Occipital lobe (tissue), 1 donor: ENCODE measurements at regions not wholly inside any gene's neighbourhood (a gene's known extent, or its start where the extent isn't known, plus 50 kb on each side); places are given as distances from the start of the nearest gene placed in this dataset.
"Not testable (repeated sequence)": the region's sequence is repeated elsewhere in the genome, so short reads cannot be mapped to it uniquely, and the experiment has no call there.

Source experiments
- DNase-seq: peaks from one replicate; lab custom pipeline; 2025; lab: John Stamatoyannopoulos, UW

DNA sequence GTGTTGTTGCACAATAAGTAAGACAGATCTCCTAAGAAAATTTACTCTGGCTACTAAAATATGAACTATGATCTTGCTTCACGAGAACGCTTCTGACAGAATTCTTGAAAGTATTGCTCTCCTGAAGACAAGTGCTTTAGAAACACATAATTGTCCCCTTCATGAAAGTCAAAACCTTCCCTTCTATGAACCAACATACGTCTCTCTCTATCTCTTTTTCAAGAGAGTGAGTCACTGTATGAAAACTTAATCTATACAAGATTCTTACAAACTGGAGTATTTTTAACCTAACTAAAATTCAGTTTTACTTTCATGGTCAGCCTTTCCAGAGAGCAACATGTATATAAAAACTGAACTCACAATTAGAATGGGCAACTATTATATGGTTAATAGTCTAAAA lies 688.0 kb upstream of the CTNND2 start:
- no peak for DNase-seq

DNA sequence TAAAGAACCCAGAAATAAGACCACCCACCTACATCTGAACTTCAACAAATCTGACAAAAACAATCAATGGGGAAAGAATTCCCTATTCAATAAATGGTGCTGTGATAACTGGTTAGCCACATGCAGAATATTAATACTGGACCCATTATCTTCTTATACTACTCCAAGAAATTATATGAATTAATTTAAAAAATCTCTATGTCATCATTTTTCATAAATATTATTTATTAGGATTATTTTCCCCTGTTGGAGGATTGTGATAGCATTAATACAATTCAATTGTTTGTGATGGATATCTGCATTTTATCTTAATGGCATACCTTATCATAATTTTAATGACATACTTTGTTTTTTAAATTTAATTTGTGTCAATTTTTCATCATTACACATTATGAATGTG lies 682.2 kb upstream of the CTNND2 start:
- DNase-seq: no peak

DNA sequence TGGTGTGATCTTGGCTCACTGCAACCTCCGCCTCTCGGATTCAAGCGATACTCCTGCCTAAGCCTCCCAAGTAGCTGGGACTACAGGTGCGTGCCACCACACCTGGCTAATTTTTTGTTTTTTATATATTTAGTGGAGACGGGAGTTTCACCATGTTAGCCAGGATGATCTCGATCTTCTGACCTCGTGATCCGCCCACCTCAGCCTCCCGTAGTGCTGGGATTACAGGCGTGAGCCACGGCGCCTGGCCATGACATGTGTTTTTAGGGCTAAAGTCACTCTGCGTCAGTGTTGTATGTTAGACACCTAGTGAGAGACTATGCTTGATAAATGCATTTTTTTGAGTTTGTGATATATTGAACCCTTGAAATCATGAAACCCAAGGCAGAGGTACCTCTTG lies 674.6 kb upstream of the CTNND2 start:
- not testable (repeated sequence) for DNase-seq

DNA sequence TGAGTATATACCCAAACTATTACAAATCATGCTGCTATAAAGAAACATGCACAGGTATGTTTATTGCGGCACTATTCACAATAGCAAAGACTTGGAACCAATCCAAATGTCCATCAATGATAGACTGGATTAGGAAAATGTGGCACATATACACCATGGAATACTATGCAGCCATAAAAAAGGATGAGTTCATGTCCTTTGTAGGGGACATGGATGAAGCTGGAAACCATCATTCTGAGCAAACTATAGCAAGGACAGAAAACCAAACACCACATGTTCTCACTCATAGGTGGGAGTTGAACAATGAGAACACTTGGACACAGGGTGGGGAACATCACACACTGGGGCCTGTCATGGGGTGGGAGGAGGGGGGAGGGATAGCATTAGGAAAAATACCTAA lies 672.7 kb upstream of the CTNND2 start:
- not testable (repeated sequence) for DNase-seq

DNA sequence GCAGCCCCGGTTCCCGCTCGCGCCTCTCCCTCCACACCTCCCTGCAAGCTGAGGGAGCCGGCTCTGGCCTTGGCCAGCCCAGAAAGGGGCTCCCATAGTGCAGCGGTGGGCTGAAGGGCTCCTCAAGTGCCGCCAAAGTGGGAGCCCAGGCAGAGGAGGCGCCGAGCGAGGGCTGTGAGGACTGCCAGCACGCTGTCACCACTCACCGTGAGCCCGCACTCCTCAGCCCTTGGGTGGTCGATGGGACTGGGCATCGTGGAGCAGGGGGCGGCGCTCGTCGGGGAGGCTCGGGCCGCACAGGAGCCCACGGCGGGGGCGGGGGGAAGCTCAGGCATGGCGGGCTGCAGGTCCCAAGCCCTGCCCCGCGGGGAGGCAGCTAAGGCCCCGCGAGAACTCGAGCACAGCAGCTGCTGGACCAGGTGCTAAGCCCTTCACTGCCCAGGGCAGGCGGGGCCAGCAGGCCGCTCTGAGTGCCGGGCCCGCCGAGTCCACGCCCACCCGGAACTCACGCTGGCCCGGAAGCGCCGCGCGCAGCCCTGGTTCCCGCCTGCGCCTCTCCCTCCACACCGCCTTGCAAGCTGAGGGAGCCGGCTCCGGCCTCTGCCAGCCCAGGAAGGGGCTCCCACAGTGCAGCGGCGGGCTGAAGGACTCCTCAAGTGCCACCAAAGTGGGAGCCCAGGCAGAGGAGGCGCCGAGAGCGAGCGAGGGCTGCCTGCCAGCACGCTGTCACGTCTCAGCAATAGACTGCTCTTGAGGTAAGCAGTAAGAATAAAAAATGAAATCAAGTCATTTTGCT lies 670.2 kb upstream of the CTNND2 start:
- DNase-seq: not testable (repeated sequence)

DNA sequence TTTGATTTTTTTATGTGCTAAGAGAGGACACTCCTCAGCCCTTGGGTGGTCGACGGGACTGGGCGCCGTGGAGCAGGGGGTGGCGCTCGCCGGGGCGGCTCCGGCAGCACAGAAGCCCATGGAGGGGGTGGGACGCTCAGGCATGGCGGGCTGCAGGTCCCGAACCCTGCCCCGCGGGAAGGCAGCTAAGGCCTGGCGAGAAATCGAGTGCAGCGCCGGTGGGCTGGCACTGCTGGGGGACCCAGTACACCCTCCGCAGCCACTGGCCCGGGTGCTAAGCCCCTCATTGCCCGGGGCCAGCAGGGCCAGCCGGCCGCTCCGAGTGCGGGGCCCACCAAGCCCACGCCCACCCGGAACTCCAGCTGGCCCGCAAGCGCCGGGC lies 669.7 kb upstream of the CTNND2 start:
- DNase-seq: not testable (repeated sequence)

DNA sequence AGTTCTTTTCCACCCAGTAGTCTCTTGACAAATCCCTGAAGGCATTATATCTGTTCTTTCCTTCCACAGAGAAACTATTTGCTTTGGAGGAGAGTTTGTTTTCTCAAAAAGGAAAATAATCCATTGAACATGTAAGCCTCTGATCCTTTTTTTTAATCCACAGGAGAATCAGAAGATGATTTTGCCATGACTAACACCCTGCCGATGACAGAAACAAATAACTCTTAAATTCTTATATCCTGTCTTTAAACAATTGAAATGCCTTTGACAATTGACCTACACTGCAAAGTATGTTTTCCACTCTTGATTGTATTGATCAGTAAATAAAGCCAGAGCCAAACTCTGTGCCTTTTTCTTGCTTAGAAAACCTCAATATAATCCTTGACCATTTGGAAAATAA lies 666.4 kb upstream of the CTNND2 start:
- no peak for DNase-seq

DNA sequence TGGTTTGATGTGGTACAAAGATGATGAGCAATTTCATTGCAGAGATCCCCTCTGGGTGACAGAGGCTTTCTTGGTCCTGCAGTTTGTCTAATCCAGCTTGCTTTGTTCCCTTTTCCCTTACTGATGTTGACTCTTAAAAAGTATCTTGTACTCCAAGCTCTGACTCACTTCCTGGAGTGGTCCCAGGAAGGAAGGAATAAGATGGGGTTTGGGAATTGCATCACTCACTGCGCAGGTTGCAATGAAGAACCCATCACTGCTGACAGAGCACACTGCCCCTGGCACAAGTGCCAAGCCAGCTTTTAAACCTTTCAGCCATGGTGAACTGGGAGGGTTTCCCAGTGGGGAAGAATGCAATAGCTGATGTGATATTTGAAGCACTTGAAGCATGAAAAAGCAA lies 662.2 kb upstream of the CTNND2 start:
- DNase-seq: no peak

DNA sequence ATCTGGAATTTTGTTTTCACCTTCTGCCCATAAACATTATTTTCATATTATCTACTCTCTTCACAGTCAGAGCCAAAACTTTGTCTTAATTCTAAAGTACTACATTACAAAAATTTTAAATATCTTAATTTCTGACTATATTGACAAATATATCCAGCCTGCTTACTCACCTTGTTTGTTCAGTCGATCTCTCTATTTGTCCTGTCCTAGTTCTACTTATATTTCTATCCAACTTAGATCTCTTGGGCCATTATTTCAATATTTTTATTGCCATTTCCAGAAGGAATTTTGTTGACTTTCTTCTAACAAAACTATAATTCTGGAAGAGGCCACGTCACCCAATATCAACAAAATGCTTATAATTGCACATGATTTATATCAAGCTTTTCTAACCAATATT lies 652.8 kb upstream of the CTNND2 start:
- DNase-seq: no peak

DNA sequence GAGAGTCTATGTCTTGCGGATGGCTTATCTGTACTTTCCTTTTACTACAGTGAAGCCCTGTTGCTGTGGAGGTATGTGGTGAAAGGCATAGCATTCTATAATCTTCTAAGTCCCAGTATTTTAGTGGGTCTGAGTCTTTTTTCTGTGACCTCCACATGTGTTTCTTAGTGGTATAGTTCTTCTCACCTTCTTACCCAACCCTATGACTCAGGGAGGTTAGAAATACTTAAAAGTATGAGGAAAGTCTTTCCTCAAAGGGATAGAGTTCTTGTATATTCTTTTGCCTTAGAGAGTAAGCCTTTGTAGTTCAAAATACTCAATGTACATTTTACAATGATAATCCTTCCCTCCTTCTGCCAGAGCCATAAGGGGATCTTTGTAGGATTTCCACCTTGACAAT lies 621.9 kb upstream of the CTNND2 start:
- no peak for DNase-seq

DNA sequence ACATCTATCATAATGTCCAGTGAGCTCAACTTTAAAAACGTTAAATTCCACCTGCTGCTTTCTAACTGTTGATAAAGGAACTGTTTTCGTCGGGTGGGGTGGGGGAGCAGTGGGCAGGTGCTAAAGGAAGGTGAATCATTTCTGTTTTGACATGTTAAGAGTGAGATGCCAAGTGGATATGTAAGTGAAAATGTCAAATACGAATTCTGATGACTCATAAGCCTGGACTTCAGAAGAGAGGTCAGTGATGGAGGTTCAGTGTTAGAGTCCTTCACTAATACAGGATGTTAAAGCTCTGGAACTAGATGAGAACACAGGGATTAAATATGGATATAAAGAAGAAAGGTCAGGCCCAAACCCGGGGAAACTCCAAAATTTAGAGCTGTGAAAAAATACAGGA lies 617.9 kb upstream of the CTNND2 start:
- no peak for DNase-seq

DNA sequence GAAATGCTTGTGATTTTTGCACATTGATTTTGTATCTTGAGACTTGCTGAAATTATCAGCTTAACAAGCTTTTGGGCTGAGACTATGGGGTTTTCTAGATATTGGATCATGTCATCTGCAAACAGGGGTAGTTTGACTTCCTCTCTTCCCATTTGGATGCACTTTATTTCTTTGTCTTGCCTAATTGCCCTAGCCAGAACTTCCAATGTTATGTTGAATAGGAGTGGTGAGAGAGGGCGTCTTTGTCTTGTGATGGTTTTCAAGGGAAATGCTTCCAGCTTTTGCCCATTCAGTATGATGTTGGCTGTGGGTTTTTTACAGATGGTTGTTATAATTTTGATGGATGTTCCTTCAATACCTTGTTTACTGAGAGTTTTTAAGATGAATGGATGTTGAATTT lies 600.7 kb upstream of the CTNND2 start:
- not testable (repeated sequence) for DNase-seq

DNA sequence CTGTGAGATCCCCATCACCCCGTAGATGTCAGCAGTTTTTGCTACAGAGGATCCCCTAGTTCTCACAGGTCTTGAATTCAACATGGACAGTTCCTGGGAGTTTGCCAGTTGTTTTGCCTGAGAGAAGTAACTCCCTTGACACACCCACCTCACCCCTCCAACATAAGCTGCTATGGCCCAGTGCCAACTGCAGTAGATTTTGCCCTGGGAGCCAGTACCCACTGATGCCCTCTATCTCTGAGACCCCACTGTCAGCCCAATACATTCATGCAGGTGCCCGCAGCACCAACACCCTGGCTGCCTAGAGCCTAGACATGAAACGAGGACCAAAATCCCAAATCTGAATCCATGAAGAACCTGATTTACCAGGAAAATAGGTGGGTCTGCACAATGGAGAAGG lies 583.9 kb upstream of the CTNND2 start:
- no peak for DNase-seq

DNA sequence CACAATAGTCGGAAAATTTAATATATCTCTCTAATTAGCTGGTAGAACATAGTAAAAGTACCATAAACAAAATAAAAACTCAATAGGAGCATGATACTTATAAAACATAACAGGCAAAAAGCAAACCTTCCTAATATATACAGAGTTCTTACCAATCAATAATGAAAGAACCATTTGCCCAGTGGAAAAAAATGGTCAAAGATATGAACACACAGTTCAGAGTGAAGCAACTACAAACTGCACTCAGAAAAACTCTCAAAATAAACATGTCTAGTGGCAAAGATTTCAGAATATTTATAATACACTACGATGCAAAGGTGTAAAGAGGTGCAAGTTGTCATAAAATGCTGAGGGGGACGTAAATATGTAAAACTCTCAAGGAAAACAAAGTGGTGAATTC lies 576.2 kb upstream of the CTNND2 start:
- no peak for DNase-seq

DNA sequence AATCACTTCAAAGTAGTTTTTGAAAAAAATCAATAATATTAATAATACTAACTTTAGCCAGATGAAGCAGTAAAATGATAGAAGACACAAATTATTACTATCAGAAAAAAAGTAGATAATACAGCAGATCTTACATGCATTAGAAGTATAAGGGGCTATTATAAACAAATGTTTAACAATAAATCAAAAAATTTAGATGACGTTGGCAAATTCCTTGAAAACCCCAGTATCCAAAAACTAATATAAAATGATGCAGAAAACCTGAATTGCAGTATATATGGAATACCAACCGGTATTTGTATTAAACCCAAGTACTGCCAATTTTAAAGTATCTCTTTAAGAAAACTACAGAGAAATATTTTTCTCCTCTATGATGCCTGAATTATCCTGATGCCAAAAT lies 573.3 kb upstream of the CTNND2 start:
- DNase-seq: no peak

DNA sequence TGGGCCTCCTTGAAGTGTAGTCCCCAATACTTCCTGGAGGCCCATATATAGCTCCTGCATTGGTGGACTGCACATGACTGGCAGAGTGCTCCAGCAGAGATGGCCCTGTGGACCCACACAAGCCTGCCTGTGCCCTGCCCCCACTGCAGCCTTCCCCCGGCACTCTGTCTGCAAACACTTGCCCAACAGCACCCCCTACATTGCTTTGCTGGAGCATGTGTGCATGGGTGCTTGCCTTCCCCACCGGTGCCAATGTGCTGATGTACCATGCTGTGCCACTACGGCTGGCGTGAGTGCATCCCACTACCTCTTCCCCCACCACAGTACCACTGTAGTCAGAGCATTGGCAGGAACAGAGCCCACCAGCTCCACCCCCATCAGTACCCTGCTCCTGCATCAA lies 563.6 kb upstream of the CTNND2 start:
- no peak for DNase-seq

DNA sequence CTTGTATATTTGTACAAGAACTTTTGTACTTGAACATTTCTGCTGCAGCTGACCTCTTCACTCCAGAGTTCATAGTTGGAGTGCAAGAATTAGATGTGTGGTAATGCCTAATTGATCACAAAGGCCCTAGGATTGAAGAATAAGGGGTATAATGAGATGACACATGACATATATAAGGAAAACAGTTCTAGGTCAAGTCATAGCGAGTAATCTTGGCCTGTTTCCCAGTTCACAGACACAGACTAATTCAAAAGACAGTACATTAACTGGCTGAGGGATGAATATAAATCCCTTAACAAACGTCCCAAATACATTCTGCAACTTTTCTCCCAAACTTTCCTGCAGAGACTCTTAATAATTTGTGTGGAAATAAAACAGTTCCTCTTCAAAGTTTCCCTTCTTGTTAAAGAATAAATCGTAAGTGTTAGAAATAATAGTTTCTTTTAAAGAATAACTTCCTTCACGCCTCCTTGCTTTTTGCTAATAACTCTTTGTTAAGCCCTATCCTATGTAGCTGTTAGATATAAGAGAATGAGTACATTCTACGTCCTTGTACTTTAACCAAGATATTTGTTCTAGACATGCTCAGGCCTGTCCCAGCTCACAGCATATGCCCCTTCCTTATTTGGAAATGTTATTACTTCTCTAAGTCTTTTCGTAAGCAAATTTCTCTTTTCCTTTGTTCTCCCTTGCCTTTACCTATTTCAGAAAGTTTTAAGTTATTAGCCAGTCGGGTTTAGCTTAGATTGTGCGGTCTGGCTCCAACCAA lies 556.4 kb upstream of the CTNND2 start:
- no peak for DNase-seq

DNA sequence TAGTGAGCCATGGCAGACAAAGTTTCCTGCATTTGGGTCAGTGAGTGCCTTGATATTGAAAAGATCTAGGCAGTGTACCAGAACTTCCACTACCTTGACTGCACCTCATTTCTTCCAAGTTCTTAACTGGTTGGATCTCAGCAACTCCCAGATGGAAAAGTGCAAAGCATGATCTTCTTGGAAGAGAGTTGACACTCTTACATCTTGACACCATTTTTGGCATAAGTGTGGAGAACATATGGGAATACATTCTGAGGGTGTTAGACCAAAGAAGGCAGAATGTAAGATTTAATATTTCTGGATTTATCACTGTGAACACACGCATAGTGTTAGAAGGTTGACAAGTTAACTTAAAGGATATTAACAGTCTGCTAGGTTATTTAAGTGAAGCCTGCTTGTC lies 555.1 kb upstream of the CTNND2 start:
- no peak for DNase-seq

DNA sequence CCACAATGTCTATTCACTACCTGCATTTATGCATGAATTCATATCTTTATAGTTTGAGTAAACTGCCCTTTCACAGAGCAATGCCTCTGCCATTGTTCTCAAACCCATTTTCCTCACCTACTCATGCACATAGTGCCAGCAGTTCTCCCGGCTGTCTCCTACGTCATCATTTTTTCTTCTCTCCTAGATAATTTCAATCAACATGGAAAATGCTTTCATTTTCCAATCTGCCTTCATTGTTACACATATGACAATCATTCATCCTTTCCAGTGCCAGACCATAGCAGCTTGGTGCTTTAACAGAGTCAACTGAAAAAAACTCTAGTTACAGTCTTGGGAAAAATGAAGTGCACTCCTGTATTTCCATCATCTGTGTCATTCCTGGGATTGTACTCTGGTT lies 514.8 kb upstream of the CTNND2 start:
- DNase-seq: no peak

DNA sequence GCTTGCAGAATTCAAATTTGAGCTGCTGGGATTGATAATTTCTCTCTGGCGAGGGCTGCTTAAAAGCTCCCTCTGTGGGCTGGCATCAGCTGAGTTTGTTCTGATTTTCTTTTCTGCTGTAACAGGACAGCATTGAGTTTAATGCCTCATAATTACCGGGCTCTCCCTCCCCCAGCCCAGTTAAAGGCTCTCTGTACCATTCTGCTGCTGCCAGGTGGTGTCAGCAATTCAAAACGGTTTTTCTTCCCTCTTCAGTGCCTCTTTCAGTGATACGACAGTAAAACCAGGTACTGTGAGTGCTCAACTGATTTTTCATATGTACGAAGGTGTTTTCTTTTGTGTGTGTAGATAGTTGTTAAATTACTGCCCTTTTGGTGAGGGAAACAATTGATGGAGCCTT lies 509.3 kb upstream of the CTNND2 start:
- DNase-seq: no peak

DNA sequence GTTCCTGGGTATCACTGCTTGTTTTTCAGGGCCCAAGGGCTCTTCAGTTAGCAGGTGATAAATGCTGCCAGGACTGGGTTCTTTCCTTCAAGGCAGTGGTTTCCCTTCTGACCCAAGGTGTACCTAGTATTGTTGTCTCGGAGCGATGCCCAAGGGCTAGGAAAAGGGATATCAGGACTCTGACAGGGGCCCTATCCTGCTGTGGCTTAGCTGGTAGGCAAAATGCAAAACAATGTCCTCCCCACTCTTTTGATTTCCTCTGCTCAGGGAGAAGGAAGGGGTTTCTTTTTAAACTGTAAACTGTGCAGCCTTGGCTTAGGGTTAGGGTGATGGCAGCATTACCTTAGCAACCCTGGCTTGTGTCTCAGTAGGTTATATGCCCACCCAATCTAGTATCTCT lies 508.8 kb upstream of the CTNND2 start:
- DNase-seq: no peak

DNA sequence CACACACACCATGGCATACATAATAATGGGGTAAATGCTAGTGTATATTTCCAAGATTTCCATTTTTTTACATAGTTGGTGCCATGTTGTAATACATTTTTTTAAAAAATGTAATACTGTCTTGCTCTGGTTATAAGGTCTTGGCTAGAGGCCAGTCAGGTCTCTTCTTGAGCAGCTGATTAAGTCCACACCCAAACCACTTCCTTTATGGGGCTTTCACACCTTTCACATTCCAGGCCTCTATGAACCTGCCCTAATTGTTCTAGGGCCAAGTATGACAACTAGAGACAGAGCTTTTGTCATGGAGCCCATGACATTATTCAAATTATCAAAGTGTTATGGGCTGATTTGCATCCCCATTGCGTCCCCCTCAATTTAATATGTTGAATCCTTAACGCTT lies 495.6 kb upstream of the CTNND2 start:
- DNase-seq: no peak

DNA sequence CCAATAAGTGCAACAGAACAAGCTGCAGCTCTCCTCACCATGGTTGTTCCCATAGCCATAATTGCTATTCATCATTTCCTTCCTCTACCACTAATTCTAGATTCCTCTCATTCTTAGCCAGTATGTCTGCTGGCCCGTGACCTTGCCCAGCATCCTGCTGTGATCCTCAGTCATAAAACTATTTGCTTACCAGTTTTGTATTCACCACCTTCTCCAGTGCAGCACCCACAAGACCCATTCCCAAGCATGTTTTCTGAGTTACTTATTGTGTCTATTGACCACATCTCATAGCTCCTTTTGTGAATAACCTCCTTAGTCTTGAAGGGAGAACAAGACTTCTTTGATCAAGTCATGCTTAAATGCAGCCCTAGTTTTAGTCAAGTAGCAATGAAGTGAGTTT lies 488.0 kb upstream of the CTNND2 start:
- no peak for DNase-seq
